Neural crest cell (in vitro differentiated cells): ENCODE measurements at regions not wholly inside any gene's neighbourhood (a gene's known extent, or its start where the extent isn't known, plus 50 kb on each side); places are given as distances from the start of the nearest gene placed in this dataset.

Experiments
- DNase-seq: peaks from one replicate; pipeline ENCODE4 v3.0.0; 2021; ENCODE audit warnings: low read depth, mixed read lengths, low spot score
- H3K27ac Mint-ChIP-seq: one replicate; pipeline ENCODE4 v1.8.0; 2021; ENCODE audit warnings: mild to moderate bottlenecking, mixed read lengths; ENCODE audit not compliant: unreplicated experiment
- H3K27me3 Mint-ChIP-seq: 2 replicates; pipeline ENCODE4 v1.8.0; 2021; ENCODE audit warnings: low read depth, mild to moderate bottlenecking, mixed read lengths
- H3K36me3 Mint-ChIP-seq: 2 replicates; pipeline ENCODE4 v1.8.0; 2021; ENCODE audit warnings: low read depth, mild to moderate bottlenecking, mixed read lengths
- H3K4me1 Mint-ChIP-seq: 2 replicates; pipeline ENCODE4 v1.8.0; 2021; ENCODE audit warnings: mixed read lengths
- H3K4me3 Mint-ChIP-seq: one replicate; pipeline ENCODE4 v1.8.0; 2021; ENCODE audit warnings: mild to moderate bottlenecking, mixed read lengths
- H3K9me3 Mint-ChIP-seq: 2 replicates; pipeline ENCODE4 v1.8.0; 2021; ENCODE audit warnings: mixed read lengths
- TF ChIP-seq, protein P1 (sequence below): fragments of 200-600 bp; sonication (generic); conservative IDR thresholded peaks from 2 replicates; pipeline ENCODE4 v1.5.0; 2021; ENCODE audit warnings: antibody characterized with exemption, mild to moderate bottlenecking

DNA sequence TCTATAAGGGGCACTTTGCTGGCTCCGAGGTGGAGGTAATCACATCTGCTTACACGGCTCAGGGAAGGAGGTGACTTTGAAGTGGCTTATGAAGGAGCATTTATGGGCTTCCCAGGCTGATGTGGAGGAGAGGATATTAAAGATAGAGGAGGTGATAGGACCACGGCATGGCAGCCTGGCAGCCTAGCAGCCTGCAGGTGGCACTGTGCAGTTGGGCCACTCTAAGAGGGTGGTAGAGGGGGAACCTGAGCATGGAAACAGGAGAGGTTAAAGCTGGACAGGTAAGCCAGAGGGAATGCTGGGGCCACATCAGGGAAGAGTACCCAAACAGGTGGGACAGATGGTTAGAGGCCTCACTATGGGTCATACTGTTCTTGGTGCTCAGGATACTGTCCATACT lies 375.0 kb downstream of the WDR72 start:
- H3K27me3 Mint-ChIP-seq = no peaks in the 10 kb centered on the region
- TF ChIP-seq, protein P1, sequence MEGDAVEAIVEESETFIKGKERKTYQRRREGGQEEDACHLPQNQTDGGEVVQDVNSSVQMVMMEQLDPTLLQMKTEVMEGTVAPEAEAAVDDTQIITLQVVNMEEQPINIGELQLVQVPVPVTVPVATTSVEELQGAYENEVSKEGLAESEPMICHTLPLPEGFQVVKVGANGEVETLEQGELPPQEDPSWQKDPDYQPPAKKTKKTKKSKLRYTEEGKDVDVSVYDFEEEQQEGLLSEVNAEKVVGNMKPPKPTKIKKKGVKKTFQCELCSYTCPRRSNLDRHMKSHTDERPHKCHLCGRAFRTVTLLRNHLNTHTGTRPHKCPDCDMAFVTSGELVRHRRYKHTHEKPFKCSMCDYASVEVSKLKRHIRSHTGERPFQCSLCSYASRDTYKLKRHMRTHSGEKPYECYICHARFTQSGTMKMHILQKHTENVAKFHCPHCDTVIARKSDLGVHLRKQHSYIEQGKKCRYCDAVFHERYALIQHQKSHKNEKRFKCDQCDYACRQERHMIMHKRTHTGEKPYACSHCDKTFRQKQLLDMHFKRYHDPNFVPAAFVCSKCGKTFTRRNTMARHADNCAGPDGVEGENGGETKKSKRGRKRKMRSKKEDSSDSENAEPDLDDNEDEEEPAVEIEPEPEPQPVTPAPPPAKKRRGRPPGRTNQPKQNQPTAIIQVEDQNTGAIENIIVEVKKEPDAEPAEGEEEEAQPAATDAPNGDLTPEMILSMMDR = peak; percentile 30
- H3K9me3 Mint-ChIP-seq = peaks cover 6% of the 10 kb centered on the region
- no peaks in the 10 kb centered on the region for H3K36me3 Mint-ChIP-seq
- H3K4me3 Mint-ChIP-seq = no peak overlapping the region
- no peak for DNase-seq
- no peak overlapping the region for H3K27ac Mint-ChIP-seq
- H3K4me1 Mint-ChIP-seq = peaks cover 8% of the 10 kb centered on the region

- Mint-ChIP-seq H3K9me3 (peaks cover 2% of the 10 kb centered on the region), H3K27me3 (no peaks in the 10 kb centered on the region), H3K4me1 (peaks cover 16% of the 10 kb centered on the region), H3K27ac (no peak overlapping the region), H3K36me3 (no peaks in the 10 kb centered on the region), H3K4me3 (no peak overlapping the region)
- DNase-seq = no peak
- TF ChIP-seq, protein P1 = no peak
Observed at GRCh38 chr15:53378096-53378800, 381.2 kb downstream of the WDR72 start.

DNA sequence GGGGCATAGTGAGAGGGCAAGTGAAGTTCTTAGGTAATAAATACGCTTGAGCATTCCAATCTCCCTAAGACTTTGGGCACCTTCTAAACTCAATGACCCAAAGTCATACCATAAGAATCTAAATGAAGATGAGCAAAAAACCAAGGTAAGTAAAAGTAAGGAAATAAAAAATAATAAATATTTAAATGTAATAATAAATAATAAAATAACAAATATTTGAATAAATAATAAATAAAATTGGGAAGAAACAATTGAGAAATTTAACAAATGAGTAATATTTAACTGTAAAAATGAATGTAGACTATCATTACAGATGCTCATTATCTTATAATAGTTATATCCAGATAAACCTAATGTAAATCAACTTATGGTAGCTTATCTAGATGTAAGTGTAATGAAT lies 391.7 kb downstream of the WDR72 start:
- Mint-ChIP-seq H3K9me3 (peaks cover 10% of the 10 kb centered on the region), H3K4me3 (no peak overlapping the region), H3K4me1 (no peaks in the 10 kb centered on the region), H3K27ac (no peak overlapping the region), H3K36me3 (peaks cover 11% of the 10 kb centered on the region), H3K27me3 (no peaks in the 10 kb centered on the region)
- TF ChIP-seq, protein P1 = no peak
- DNase-seq = no peak

GRCh38 chr15:53360881-53361280 lies 398.6 kb downstream of the WDR72 start:
- no peaks in the 10 kb centered on the region for H3K27me3 Mint-ChIP-seq
- H3K4me1 Mint-ChIP-seq = no peaks in the 10 kb centered on the region
- no peak for DNase-seq
- no peaks in the 10 kb centered on the region for H3K36me3 Mint-ChIP-seq
- no peak overlapping the region for H3K27ac Mint-ChIP-seq
- no peaks in the 10 kb centered on the region for H3K9me3 Mint-ChIP-seq
- TF ChIP-seq, protein P1 = no peak
- H3K4me3 Mint-ChIP-seq = no peak overlapping the region

- H3K27me3 Mint-ChIP-seq = no peaks in the 10 kb centered on the region
- no peaks in the 10 kb centered on the region for H3K9me3 Mint-ChIP-seq
- H3K36me3 Mint-ChIP-seq = no peaks in the 10 kb centered on the region
- DNase-seq = no peak
- H3K27ac Mint-ChIP-seq = no peak overlapping the region
- no peak overlapping the region for H3K4me3 Mint-ChIP-seq
- TF ChIP-seq, protein P1 = no peak
- no peaks in the 10 kb centered on the region for H3K4me1 Mint-ChIP-seq
Observed at GRCh38 chr15:53359038-53359437, 400.4 kb downstream of the WDR72 start.
